ENCODE measurements at regions not wholly inside any gene's neighbourhood (a gene's known extent, or its start where the extent isn't known, plus 50 kb on each side); places are given as distances from the start of the nearest gene placed in this dataset.

DNA sequence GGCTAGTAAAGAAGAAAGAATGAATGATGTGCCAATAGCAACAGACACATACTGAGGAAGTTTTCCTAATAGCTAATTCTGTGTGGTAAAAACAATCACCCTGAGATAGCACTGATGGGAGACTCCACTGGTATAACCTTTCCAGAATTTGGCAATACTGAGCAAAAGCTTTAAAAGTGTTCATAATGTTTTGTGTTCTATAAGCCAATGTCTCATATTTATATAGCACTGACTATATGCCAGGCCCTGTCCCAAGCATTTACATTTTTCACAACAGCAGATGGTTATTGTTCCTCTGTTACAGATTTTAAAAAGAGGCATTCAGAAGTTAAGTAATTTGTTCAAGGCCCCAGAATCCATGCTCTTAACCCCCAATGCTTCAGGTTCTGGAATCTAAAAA is 108.0 kb upstream of the DST start:
- H3K4me1 Mint-ChIP-seq: peaks cover 67 to 78% of the 10 kb centered on the region in 2 experiments
- DNase-seq: no peak
- Histone ChIP-seq H2BK15ac (ENCODE audit: low read depth, low read length) (no peak overlapping the region), H4K20me1 (ENCODE audit: control insufficient read depth, insufficient read depth, insufficient read length) (no peaks in the 10 kb centered on the region), H2AK5ac (ENCODE audit: insufficient read length, low read length) (no peak overlapping the region), H3K14ac (ENCODE audit: insufficient read depth, low read length) (no peak overlapping the region), H2BK120ac (ENCODE audit: low read depth, low read length, poor library complexity, severe bottlenecking) (no peak overlapping the region), H2BK12ac (ENCODE audit: insufficient read length, low read depth, low read length) (no peak overlapping the region), H3K4me1 (ENCODE audit: insufficient read depth, low read length) (peaks cover 15% of the 10 kb centered on the region), H2BK5ac (ENCODE audit: insufficient read length, low read length) (no peak overlapping the region), H4K5ac (ENCODE audit: insufficient read length, low read depth, low read length) (no peak overlapping the region), H3T11ph (ENCODE audit: low read length) (no peak overlapping the region), H3K27ac (ENCODE audit: insufficient read length, low read depth, low read length) (no peak overlapping the region), H3K18ac (ENCODE audit: insufficient read length, low read depth, low read length) (no peak overlapping the region), H2BK20ac (ENCODE audit: low read depth, low read length, poor library complexity, severe bottlenecking) (no peak overlapping the region), H3K4ac (ENCODE audit: low read depth, low read length) (no peak overlapping the region), H3K23me2 (ENCODE audit: insufficient read length, low read depth, low read length, poor library complexity, severe bottlenecking) (no peaks in the 10 kb centered on the region), H4K8ac (replicated peaks; ENCODE audit: insufficient read length, low read depth, low read length) (no peak overlapping the region), H3K9ac (ENCODE audit: extremely low read depth, insufficient read length, low read length) (no peak overlapping the region), H3K23ac (ENCODE audit: insufficient read length, low read depth, low read length) (no peak overlapping the region), H3K56ac (ENCODE audit: insufficient read length, low read depth, low read length) (no peak overlapping the region), H3K27me3 (ENCODE audit: insufficient read depth, low read length) (no peaks in the 10 kb centered on the region), H3K4me2 (ENCODE audit: insufficient read depth, insufficient read length, low read length) (no peak overlapping the region), H4K91ac (ENCODE audit: insufficient read length, low read depth, low read length) (no peak overlapping the region), H3K79me2 (ENCODE audit: insufficient read depth, low read length) (peaks cover 9% of the 10 kb centered on the region; the same call in 1 of the 2 replicates), H3K79me1 (ENCODE audit: insufficient read depth, low read depth, low read length, poor library complexity, severe bottlenecking) (peaks cover 3% of the 10 kb centered on the region), H3K9me3 (ENCODE audit: control insufficient read depth, low read depth, low read length) (no peaks in the 10 kb centered on the region), H2AFZ (ENCODE audit: low read length) (no peak overlapping the region)
- no peak overlapping the region for H3K27ac Mint-ChIP-seq
- H3K36me3 Mint-ChIP-seq (ENCODE audit: insufficient read depth in 1 of 3, low read depth in 3 of 3): no peaks in the 10 kb centered on the region; a peak in 1 of 7 replicates
- TF ChIP-seq, protein P1, sequence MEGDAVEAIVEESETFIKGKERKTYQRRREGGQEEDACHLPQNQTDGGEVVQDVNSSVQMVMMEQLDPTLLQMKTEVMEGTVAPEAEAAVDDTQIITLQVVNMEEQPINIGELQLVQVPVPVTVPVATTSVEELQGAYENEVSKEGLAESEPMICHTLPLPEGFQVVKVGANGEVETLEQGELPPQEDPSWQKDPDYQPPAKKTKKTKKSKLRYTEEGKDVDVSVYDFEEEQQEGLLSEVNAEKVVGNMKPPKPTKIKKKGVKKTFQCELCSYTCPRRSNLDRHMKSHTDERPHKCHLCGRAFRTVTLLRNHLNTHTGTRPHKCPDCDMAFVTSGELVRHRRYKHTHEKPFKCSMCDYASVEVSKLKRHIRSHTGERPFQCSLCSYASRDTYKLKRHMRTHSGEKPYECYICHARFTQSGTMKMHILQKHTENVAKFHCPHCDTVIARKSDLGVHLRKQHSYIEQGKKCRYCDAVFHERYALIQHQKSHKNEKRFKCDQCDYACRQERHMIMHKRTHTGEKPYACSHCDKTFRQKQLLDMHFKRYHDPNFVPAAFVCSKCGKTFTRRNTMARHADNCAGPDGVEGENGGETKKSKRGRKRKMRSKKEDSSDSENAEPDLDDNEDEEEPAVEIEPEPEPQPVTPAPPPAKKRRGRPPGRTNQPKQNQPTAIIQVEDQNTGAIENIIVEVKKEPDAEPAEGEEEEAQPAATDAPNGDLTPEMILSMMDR (conservative IDR thresholded peaks at IDR 0.05): no peak
- no peak overlapping the region for H3K4me3 Mint-ChIP-seq
- H3K27me3 Mint-ChIP-seq (ENCODE audit: low read depth): no peaks in the 10 kb centered on the region
- H3K9me3 Mint-ChIP-seq: no peaks in the 10 kb centered on the region
